ENCODE measurements at regions not wholly inside any gene's neighbourhood (a gene's known extent, or its start where the extent isn't known, plus 50 kb on each side); places are given as distances from the start of the nearest gene placed in this dataset.

DNA sequence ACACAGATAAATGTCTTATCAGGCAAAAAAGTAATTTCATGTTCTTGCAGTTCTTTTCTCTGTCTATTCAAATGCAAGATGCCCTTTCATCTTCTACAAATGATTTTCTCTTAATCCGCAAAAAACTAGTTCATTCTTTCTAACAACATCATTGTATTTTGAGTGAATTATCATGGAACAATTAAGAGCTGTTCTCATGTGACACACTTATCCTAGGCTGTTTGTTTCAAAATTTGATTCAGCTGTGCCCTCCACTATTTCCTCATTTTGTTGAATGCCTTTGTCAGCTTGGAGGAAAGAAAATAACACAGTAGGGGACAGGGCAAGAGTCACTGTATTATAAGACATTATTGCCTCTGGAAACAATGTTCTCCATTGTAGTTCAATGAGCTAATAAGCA, 396.9 kb downstream of the KCTD12 start:
- H3K4me3 Mint-ChIP-seq = no peak overlapping the region
- peaks cover 6% of the 10 kb centered on the region for H3K27me3 Mint-ChIP-seq
- no peak overlapping the region for H3K27ac Mint-ChIP-seq (ENCODE audit: low read depth)
- DNase-seq (ENCODE audit: low spot score in 2 of 2) (no peak), ATAC-seq (replicated peaks; ENCODE audit: extremely low read depth, poor library complexity, severe bottlenecking) (no peak)
- H3K36me3 Mint-ChIP-seq (ENCODE audit: insufficient read depth) = no peaks in the 10 kb centered on the region
- H3K4me1 Mint-ChIP-seq = no peaks in the 10 kb centered on the region
- H3K9me3 Mint-ChIP-seq = no peaks in the 10 kb centered on the region

DNA sequence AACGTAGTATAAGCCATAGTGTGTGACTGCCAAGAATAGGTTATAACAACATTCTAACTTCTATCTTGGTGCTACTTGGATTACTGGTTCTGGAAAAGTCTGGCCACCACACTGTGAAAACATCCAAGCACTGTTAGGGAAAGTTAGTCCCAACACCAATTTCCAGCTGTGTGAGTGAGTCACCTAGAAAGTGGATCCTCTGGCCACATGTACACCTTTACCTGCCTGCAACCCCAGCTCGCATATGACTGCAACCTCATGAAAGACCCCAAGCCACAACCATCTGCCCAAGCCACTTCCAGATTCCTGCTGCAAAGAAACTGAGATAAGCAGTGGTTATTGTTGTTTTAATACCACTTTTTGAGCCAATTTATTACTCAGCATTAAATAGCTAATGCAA, 404.5 kb downstream of the KCTD12 start:
- Mint-ChIP-seq H3K4me1 (no peaks in the 10 kb centered on the region), H3K9me3 (no peaks in the 10 kb centered on the region)

DNA sequence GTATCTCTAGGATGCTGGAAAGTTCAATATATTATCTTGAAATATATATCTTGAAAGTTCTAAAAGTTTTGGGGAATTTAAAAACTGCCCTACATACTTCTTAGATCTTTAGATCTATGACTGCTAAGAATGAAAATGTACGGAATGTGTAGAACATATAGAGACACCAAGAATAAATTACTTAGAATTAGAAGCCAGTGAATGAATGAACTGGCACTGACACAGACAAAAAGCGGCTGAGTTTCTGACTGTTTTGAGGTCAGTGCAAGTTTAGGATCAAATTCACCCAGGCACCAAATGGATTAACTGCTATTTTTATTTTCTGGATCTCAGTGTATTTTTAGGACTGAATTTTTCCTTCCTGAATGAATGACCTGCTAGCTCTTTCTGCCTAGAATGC, 411.2 kb downstream of the KCTD12 start:
- Mint-ChIP-seq H3K27ac (ENCODE audit: low read depth) (no peak overlapping the region), H3K27me3 (peaks cover 20% of the 10 kb centered on the region), H3K9me3 (no peaks in the 10 kb centered on the region), H3K4me1 (no peaks in the 10 kb centered on the region), H3K4me3 (no peak overlapping the region), H3K36me3 (ENCODE audit: insufficient read depth) (peaks cover 2% of the 10 kb centered on the region)
- ATAC-seq (replicated peaks; ENCODE audit: extremely low read depth, poor library complexity, severe bottlenecking) (no peak), DNase-seq (ENCODE audit: low spot score in 2 of 2) (no peak)

More for the DNA sequence above, 404.5 kb downstream of the KCTD12 start:
- ATAC-seq (replicated peaks; ENCODE audit: extremely low read depth, poor library complexity, severe bottlenecking) (no peak), DNase-seq (ENCODE audit: low spot score in 2 of 2) (no peak)
- H3K27ac Mint-ChIP-seq (ENCODE audit: low read depth) = no peak overlapping the region
- H3K4me3 Mint-ChIP-seq = no peak overlapping the region
- H3K36me3 Mint-ChIP-seq (ENCODE audit: insufficient read depth) = no peaks in the 10 kb centered on the region
- H3K27me3 Mint-ChIP-seq = peaks cover 6% of the 10 kb centered on the region

DNA sequence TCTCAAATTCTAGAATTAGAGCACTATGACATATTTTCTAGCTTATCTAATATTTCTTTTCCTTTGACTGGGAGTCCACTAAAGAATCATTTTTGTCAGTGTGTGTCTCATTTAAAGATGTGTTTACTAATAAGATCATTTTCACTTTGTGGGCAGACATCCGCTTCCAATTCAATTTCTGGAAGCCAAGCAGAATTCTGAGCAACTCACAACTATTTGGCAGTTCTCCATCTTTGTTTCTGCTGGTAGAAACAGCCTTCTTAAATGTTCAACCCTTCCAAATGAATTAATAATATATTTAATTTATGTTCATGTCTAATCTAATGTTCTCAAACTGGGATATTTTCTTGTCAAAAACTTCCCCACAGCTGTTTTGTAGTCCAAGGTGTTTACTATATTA, 411.8 kb downstream of the KCTD12 start:
- Mint-ChIP-seq H3K27ac (ENCODE audit: low read depth) (no peak overlapping the region), H3K36me3 (ENCODE audit: insufficient read depth) (peaks cover 2% of the 10 kb centered on the region), H3K4me1 (no peaks in the 10 kb centered on the region), H3K4me3 (no peak overlapping the region), H3K9me3 (no peaks in the 10 kb centered on the region), H3K27me3 (peaks cover 20% of the 10 kb centered on the region)
- DNase-seq (ENCODE audit: low spot score in 2 of 2) = no peak
- ATAC-seq (replicated peaks; ENCODE audit: extremely low read depth, poor library complexity, severe bottlenecking) = no peak

DNA sequence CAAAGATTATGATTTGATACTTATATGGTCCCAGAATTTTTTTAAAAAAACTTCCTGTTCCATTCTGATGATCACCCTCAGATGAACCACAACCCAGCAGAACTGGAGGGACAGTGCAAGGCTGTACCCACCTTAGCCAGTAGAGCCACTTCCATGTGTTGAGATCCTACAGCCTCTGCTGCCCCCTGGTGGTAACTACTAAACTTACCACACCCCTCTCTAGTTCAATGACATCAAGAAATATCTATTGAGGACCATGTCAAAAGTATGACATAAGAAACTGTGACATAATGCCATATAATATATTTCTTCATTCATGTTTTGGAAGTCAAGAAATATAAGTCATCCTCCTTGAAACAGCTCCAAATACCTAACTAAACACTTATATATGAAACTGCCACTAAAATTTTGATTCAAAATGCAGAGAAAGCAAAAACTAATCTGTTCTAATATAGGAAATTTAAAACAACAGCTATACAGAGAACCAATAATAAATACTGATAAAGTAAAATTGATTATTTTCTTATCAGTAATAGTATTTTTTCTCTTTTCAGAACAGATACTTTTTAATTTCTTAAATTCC, 412.6 kb downstream of the KCTD12 start:
- Mint-ChIP-seq H3K4me1 (no peaks in the 10 kb centered on the region), H3K27ac (ENCODE audit: low read depth) (no peak overlapping the region), H3K4me3 (no peak overlapping the region), H3K36me3 (ENCODE audit: insufficient read depth) (peaks cover 2% of the 10 kb centered on the region), H3K9me3 (no peaks in the 10 kb centered on the region), H3K27me3 (peaks cover 20% of the 10 kb centered on the region)
- DNase-seq (ENCODE audit: low spot score in 2 of 2) = peak; percentile 35 to 44
- peak; percentile 68 for ATAC-seq (replicated peaks; ENCODE audit: extremely low read depth, poor library complexity, severe bottlenecking)

DNA sequence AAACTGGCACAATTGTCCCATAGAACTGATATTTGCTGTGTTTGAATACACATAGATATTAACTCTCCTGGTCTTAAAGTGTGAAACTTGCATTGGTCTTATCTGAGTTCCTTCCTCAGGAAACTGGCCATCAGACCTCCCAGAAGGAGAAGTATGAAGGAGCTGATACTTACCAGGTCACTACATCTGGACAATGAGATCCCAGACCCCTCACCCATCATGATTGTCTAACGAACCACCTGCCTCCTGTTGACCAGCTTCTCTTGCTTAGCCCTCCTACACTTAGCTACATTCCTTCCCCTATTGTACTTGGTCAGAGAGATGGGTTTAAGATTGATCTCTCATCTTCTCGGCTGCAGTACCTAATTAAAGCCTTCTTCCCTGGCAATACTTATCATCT, 413.3 kb downstream of the KCTD12 start:
- Mint-ChIP-seq H3K36me3 (ENCODE audit: insufficient read depth) (peaks cover 2% of the 10 kb centered on the region), H3K4me1 (no peaks in the 10 kb centered on the region), H3K4me3 (no peak overlapping the region), H3K27ac (ENCODE audit: low read depth) (no peak overlapping the region), H3K9me3 (no peaks in the 10 kb centered on the region), H3K27me3 (peaks cover 20% of the 10 kb centered on the region)
- DNase-seq (ENCODE audit: low spot score in 2 of 2) = no peak
- ATAC-seq (replicated peaks; ENCODE audit: extremely low read depth, poor library complexity, severe bottlenecking) = no peak

DNA sequence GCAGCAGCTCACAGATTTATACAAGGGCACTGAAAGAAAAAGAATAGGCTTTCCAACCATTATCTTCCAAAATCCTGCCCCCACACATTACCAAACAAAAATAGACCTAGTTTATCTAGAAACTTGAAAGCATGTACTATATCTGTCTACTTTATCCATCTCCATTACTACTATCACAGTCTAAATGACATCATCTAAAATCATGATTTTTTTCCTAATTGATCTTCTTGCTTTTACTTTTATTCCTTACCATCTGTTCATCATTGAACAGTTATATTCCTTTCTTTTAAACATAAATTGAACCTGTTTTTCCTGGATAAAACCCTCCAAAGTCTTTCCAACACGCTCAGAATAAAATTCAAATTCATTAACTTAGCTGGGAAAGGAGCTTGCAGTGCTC, 414.7 kb downstream of the KCTD12 start:
- Mint-ChIP-seq H3K36me3 (ENCODE audit: insufficient read depth) (peaks cover 2% of the 10 kb centered on the region), H3K4me1 (no peaks in the 10 kb centered on the region), H3K9me3 (no peaks in the 10 kb centered on the region), H3K27me3 (peaks cover 20% of the 10 kb centered on the region), H3K4me3 (no peak overlapping the region), H3K27ac (ENCODE audit: low read depth) (no peak overlapping the region)
- DNase-seq (ENCODE audit: low spot score in 2 of 2) (no peak), ATAC-seq (replicated peaks; ENCODE audit: extremely low read depth, poor library complexity, severe bottlenecking) (no peak)

DNA sequence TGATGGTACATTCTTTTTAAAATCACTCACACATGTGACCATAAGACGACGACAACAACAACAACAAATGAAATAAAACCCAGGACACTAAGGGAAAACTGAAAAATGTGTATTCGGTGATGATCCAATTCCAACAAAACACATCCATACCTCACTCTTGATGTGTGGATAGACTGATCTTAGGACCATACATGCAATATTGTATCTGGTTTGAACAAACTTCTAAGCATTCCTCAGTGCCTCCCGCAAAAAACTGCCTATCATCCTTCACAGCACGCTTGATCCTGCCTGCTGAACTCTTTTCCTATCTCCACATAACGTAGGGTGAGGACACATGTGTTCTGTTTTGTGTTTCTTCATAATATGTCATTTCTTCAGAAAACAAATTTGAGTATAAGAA, 415.2 kb downstream of the KCTD12 start:
- Mint-ChIP-seq H3K27ac (ENCODE audit: low read depth) (no peak overlapping the region), H3K36me3 (ENCODE audit: insufficient read depth) (peaks cover 2% of the 10 kb centered on the region), H3K9me3 (no peaks in the 10 kb centered on the region), H3K27me3 (peaks cover 20% of the 10 kb centered on the region), H3K4me3 (no peak overlapping the region), H3K4me1 (no peaks in the 10 kb centered on the region)
- ATAC-seq (replicated peaks; ENCODE audit: extremely low read depth, poor library complexity, severe bottlenecking) (no peak), DNase-seq (ENCODE audit: low spot score in 2 of 2) (no peak)

DNA sequence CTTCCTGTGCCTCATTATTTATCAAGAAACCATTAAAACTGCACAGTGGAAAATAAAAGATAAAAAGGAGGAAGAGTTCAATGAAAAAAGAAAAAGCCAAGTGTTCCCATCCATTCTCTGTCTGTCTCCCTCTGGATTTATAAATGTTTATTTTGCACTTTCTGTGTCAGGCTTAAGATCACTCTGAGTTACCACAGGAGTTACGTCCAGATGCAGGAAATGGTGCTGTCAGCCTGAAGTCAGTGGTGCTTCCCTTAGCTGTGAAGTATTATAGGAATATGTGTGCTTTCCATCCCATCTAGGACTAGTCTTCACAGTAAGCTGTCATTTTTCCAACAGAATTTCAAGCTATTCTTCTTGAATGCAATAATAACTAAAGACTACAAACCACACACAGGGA, 420.2 kb downstream of the KCTD12 start:
- Mint-ChIP-seq H3K4me1 (no peaks in the 10 kb centered on the region), H3K36me3 (ENCODE audit: insufficient read depth) (no peaks in the 10 kb centered on the region), H3K27ac (ENCODE audit: low read depth) (no peak overlapping the region), H3K4me3 (no peak overlapping the region), H3K27me3 (no peaks in the 10 kb centered on the region), H3K9me3 (no peaks in the 10 kb centered on the region)
- no peak for ATAC-seq (replicated peaks; ENCODE audit: extremely low read depth, poor library complexity, severe bottlenecking)
- no peak for DNase-seq (ENCODE audit: low spot score in 2 of 2)

DNA sequence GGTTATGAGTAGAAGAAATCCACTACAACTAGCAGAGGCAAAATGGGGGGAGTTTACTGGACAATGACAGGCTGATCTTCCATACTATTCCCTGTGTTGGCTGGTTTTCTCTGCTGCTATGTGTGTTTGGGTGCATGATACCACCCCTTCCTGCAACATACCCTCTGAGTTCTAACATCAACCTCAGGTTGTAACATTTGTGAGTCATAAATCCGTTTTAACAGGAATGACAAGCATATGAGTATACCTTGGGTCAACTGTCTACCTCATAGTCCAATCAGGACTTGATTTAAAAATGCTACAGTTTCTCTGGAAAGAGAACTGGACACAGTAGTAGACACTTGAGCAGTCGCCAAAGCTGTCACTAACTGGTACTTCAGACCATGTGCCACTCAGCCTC, 422.9 kb downstream of the KCTD12 start:
- DNase-seq (ENCODE audit: low spot score in 2 of 2) (no peak), ATAC-seq (replicated peaks; ENCODE audit: extremely low read depth, poor library complexity, severe bottlenecking) (no peak)
- Mint-ChIP-seq H3K9me3 (no peaks in the 10 kb centered on the region), H3K27me3 (no peaks in the 10 kb centered on the region), H3K36me3 (ENCODE audit: insufficient read depth) (no peaks in the 10 kb centered on the region), H3K27ac (ENCODE audit: low read depth) (no peak overlapping the region), H3K4me3 (no peak overlapping the region), H3K4me1 (no peaks in the 10 kb centered on the region)

DNA sequence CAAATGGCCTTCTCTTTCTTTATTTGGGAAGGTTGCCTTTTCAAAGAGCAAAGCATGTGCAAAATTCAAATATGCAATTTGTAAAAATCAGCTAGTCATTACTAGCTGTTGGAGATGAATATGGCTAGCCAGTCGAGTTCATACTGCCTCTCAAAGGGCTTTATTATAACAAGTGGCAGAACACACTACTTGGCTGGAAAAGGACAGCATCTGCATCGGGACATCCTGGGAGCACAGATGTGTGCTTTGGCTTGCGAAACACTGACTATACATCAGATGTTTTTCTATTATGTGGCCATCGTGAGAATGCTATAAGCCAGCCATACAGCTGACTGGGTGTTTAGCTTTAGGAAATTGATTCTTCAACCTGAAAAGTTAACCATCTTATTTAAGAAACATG, 424.2 kb downstream of the KCTD12 start:
- Mint-ChIP-seq H3K9me3 (no peaks in the 10 kb centered on the region), H3K4me1 (no peaks in the 10 kb centered on the region), H3K27me3 (no peaks in the 10 kb centered on the region), H3K4me3 (no peak overlapping the region), H3K36me3 (ENCODE audit: insufficient read depth) (no peaks in the 10 kb centered on the region), H3K27ac (ENCODE audit: low read depth) (no peak overlapping the region)
- ATAC-seq (replicated peaks; ENCODE audit: extremely low read depth, poor library complexity, severe bottlenecking) (no peak), DNase-seq (ENCODE audit: low spot score in 2 of 2) (no peak)

DNA sequence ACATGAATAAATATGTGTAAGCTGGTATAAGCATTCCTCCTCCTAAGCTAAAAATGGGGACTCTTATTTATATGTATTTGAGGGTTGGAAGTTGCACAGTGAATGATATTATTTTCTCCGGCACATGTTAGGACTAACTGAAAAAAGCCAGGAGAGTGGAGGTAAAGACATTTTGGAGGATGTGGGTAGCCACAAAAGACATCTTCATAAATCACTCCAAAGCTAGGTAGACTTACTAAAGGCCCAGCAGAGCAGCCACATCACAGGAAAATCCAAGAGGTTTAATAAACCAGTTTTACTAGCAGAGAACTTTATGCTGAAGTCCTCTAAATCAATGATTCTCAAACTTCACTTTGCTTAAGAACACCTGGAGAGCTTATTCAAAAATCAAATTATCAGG, 424.7 kb downstream of the KCTD12 start:
- Mint-ChIP-seq H3K4me1 (no peaks in the 10 kb centered on the region), H3K27ac (ENCODE audit: low read depth) (no peak overlapping the region), H3K27me3 (no peaks in the 10 kb centered on the region), H3K9me3 (no peaks in the 10 kb centered on the region), H3K36me3 (ENCODE audit: insufficient read depth) (no peaks in the 10 kb centered on the region), H3K4me3 (no peak overlapping the region)
- ATAC-seq (replicated peaks; ENCODE audit: extremely low read depth, poor library complexity, severe bottlenecking) (no peak), DNase-seq (ENCODE audit: low spot score in 2 of 2) (no peak)

DNA sequence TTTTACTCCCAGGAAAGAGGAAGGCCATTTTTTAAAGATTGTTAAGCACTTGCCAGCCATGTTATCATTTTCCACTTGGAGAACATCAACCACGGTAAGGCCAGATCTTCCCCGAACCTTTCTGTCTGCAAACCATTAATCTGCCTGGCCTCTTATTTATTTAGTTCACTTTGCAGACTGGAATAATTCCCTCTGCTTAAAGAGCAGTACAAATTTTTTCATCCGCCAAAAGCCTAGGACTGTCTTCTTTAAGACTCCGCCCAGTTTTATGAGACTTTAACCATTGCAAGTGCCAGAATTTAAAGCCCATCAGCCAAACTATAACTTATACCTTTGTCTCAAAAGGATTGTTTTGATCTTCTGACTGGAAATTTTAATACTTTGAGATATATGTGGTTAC, 426.3 kb downstream of the KCTD12 start:
- Mint-ChIP-seq H3K27ac (ENCODE audit: low read depth) (no peak overlapping the region), H3K27me3 (no peaks in the 10 kb centered on the region), H3K36me3 (ENCODE audit: insufficient read depth) (no peaks in the 10 kb centered on the region), H3K4me1 (no peaks in the 10 kb centered on the region), H3K9me3 (no peaks in the 10 kb centered on the region), H3K4me3 (no peak overlapping the region)
- DNase-seq (ENCODE audit: low spot score in 2 of 2) = no peak
- no peak for ATAC-seq (replicated peaks; ENCODE audit: extremely low read depth, poor library complexity, severe bottlenecking)

DNA sequence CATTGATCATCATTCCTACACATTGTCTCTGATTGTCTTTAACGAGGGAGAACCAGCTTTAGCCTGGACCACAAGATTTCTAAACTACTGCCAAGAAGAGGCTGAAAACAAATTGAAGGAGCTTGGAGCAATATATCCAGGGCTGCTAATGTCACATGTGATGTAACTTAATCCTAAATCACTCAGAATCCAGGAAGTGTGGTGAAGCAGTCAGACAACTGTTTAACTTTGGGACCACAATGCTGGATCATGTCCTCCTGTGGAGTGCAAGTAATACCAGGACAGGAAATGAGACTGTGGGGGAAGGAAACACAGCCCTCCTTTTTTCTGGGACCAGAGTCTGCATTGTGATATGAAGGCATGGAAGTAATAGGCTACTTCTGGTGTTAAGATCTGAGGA, 430.2 kb downstream of the KCTD12 start:
- H3K27ac Mint-ChIP-seq (ENCODE audit: low read depth) = no peak overlapping the region

More for the DNA sequence above, 430.2 kb downstream of the KCTD12 start:
- Mint-ChIP-seq H3K4me3 (no peak overlapping the region), H3K36me3 (ENCODE audit: insufficient read depth) (no peaks in the 10 kb centered on the region), H3K27me3 (no peaks in the 10 kb centered on the region), H3K9me3 (peaks cover 7% of the 10 kb centered on the region), H3K4me1 (no peaks in the 10 kb centered on the region)
- no peak for ATAC-seq (replicated peaks; ENCODE audit: extremely low read depth, poor library complexity, severe bottlenecking)
- DNase-seq (ENCODE audit: low spot score in 2 of 2) = no peak

Measured in central memory CD8-positive, alpha-beta T cell (primary cell).